ENCODE measurements at regions not wholly inside any gene's neighbourhood (a gene's known extent, or its start where the extent isn't known, plus 50 kb on each side); places are given as distances from the start of the nearest gene placed in this dataset.

GRCh38 chr5:104774372-104774771 lies 1211.8 kb upstream of the NUDT12 start:
- no peak for TF ChIP-seq GATA2 (IDR thresholded peaks at IDR 0.05; ENCODE audit: low read depth, low read length)
- no peak for TF ChIP-seq GATA3 (IDR thresholded peaks at IDR 0.05; ENCODE audit: low read depth, low read length)
